HEK293T (cell line): ENCODE measurements at regions not wholly inside any gene's neighbourhood (a gene's known extent, or its start where the extent isn't known, plus 50 kb on each side); places are given as distances from the start of the nearest gene placed in this dataset.

Source experiments
- CTCF ChIA-PET: fragments of 350-600 bp; formaldehyde crosslinking; extraction: SDS; loops from one replicate; lab custom pipeline; 2021; ENCODE audit warnings: antibody characterized with exemption, inconsistent platforms; lab: Yijun Ruan, JAX
- POLR2A ChIA-PET: fragments of 350-600 bp; formaldehyde crosslinking; extraction: SDS; loops from one replicate; lab custom pipeline; 2020; ENCODE audit warnings: antibody characterized with exemption, inconsistent platforms; lab: Yijun Ruan, JAX
- DNase-seq: peaks from one replicate; pipeline ENCODE4 v3.0.0; 2012; ENCODE audit warnings: mixed read lengths; ENCODE audit errors: extremely low spot score
- ARNT ChIP-seq: fragments of 450-650 bp; IDR thresholded peaks from 2 replicates; pipeline ENCODE4 v1.6.1; 2017; ENCODE audit warnings: mild to moderate bottlenecking
- BHLHE40 ChIP-seq: fragments of 450-650 bp; IDR thresholded peaks from 2 replicates; pipeline ENCODE4 v1.6.1; 2016; ENCODE audit warnings: mild to moderate bottlenecking, moderate library complexity, borderline replicate concordance
- CTBP1 ChIP-seq: fragments of 450-650 bp; IDR thresholded peaks from 2 replicates; pipeline ENCODE4 v1.6.1; 2016; ENCODE audit warnings: borderline replicate concordance
- ELF4 ChIP-seq: fragments of 450-650 bp; IDR thresholded peaks from 2 replicates; pipeline ENCODE4 v1.6.1; 2017; ENCODE audit warnings: antibody characterized with exemption
- FOXA1 ChIP-seq: fragments of 450-650 bp; IDR thresholded peaks from 2 replicates; pipeline ENCODE4 v1.6.1; 2016; ENCODE audit warnings: mild to moderate bottlenecking
- FOXK2 ChIP-seq: fragments of 450-650 bp; IDR thresholded peaks from 2 replicates; pipeline ENCODE4 v1.6.1; 2016; ENCODE audit warnings: mild to moderate bottlenecking
- FOXM1 ChIP-seq: fragments of 450-650 bp; IDR thresholded peaks from 2 replicates; pipeline ENCODE4 v1.6.1; 2017; ENCODE audit warnings: mild to moderate bottlenecking, borderline replicate concordance
- HDGF ChIP-seq: fragments of 450-650 bp; IDR thresholded peaks from 2 replicates; pipeline ENCODE4 v1.6.1; 2017; ENCODE audit warnings: antibody characterized with exemption, borderline replicate concordance
- L3MBTL2 ChIP-seq: fragments of 450-650 bp; conservative IDR thresholded peaks from 2 replicates; pipeline ENCODE4 v1.6.1; 2016; ENCODE audit warnings: mild to moderate bottlenecking
- LEF1 ChIP-seq: fragments of 450-650 bp; IDR thresholded peaks from 2 replicates; pipeline ENCODE4 v1.6.1; 2017; ENCODE audit warnings: mild to moderate bottlenecking, borderline replicate concordance
- NFRKB ChIP-seq: fragments of 450-650 bp; IDR thresholded peaks from 2 replicates; pipeline ENCODE4 v1.6.1; 2016; ENCODE audit warnings: mild to moderate bottlenecking, moderate library complexity
- PKNOX1 ChIP-seq: fragments of 450-650 bp; IDR thresholded peaks from 2 replicates; pipeline ENCODE4 v1.6.1; 2016
- SP1 ChIP-seq: fragments of 450-650 bp; IDR thresholded peaks from 2 replicates; pipeline ENCODE4 v1.6.1; 2017
- SUZ12 ChIP-seq: fragments of 450-650 bp; IDR thresholded peaks from 2 replicates; pipeline ENCODE4 v1.6.1; 2016; ENCODE audit warnings: mild to moderate bottlenecking
- TARDBP ChIP-seq: fragments of 450-650 bp; IDR thresholded peaks from 2 replicates; pipeline ENCODE4 v1.6.1; 2016
- ZNF384 ChIP-seq: fragments of 450-650 bp; IDR thresholded peaks from 2 replicates; pipeline ENCODE4 v1.6.1; 2016

GRCh38 chr1:110771245-110772022, 96.7 kb upstream of the KCNA3 start:
- ChIA-PET CTCF (interaction anchor here (0.7 kb wide), 1 partner anchor 307 kb away, joined by 3 read pairs; no protein-coding TSS in a partner anchor), POLR2A (no interaction called here)
- TF ChIP-seq ELF4 (no peak), HDGF (no peak), ZNF384 (no peak), L3MBTL2 (no peak), FOXA1 (no peak), PKNOX1 (no peak), ARNT (no peak), BHLHE40 (no peak), CTBP1 (no peak), FOXK2 (no peak), NFRKB (no peak), SUZ12 (no peak), FOXM1 (no peak), TARDBP (no peak)
- no peak for DNase-seq

- DNase-seq = no peak
- ChIA-PET POLR2A (no interaction called here), CTCF (no interaction called here)
- TF ChIP-seq NFRKB = no peak
- no peak for TF ChIP-seq BHLHE40
- TF ChIP-seq TARDBP = no peak
- TF ChIP-seq SP1 = no peak
- TF ChIP-seq ELF4 = no peak
- TF ChIP-seq ARNT = no peak
- no peak for TF ChIP-seq FOXM1
- TF ChIP-seq FOXK2 = no peak
- TF ChIP-seq PKNOX1 = no peak
- no peak for TF ChIP-seq SUZ12
- no peak for TF ChIP-seq CTBP1
- TF ChIP-seq ZNF384 = no peak
- no peak for TF ChIP-seq L3MBTL2
- no peak for TF ChIP-seq LEF1
- TF ChIP-seq FOXA1 = no peak
- TF ChIP-seq HDGF = no peak
Observed at GRCh38 chr1:110770832-110771231, 96.1 kb upstream of the KCNA3 start.

- CTCF ChIA-PET = no interaction called here
- DNase-seq = no peak
- TF ChIP-seq ELF4 = no peak
- no peak for TF ChIP-seq HDGF
- TF ChIP-seq ZNF384 = no peak
- no peak for TF ChIP-seq BHLHE40
- no peak for TF ChIP-seq ARNT
- no peak for TF ChIP-seq PKNOX1
- no peak for TF ChIP-seq FOXK2
- TF ChIP-seq FOXA1 = no peak
- no peak for TF ChIP-seq CTBP1
- TF ChIP-seq FOXM1 = no peak
- TF ChIP-seq NFRKB = no peak
- TF ChIP-seq L3MBTL2 = no peak
- TF ChIP-seq SP1 = no peak
- TF ChIP-seq TARDBP = no peak
- TF ChIP-seq LEF1 = no peak
- no peak for TF ChIP-seq SUZ12
- POLR2A ChIA-PET = no interaction called here
Observed at GRCh38 chr1:110768605-110769004, 93.9 kb upstream of the KCNA3 start.

GRCh38 chr1:110766336-110766647, 91.6 kb upstream of the KCNA3 start:
- ChIA-PET POLR2A (no interaction called here), CTCF (interaction anchor here (0.6 to 2.9 kb wide), 14 partner anchors 8 to 558 kb away, joined by 3 to 30 read pairs (median 5); no protein-coding TSS in a partner anchor)
- TF ChIP-seq SUZ12 = no peak
- no peak for TF ChIP-seq PKNOX1
- no peak for TF ChIP-seq L3MBTL2
- TF ChIP-seq FOXK2 = no peak
- TF ChIP-seq FOXA1 = no peak
- TF ChIP-seq LEF1 = no peak
- no peak for TF ChIP-seq CTBP1
- TF ChIP-seq ZNF384 = no peak
- TF ChIP-seq HDGF = no peak
- no peak for TF ChIP-seq TARDBP
- TF ChIP-seq FOXM1 = no peak
- TF ChIP-seq SP1 = no peak
- TF ChIP-seq ARNT = no peak
- no peak for TF ChIP-seq NFRKB
- TF ChIP-seq BHLHE40 = no peak
- TF ChIP-seq ELF4 = no peak
- DNase-seq = no peak
